SU-DHL-6 (cell line): ENCODE measurements at regions not wholly inside any gene's neighbourhood (a gene's known extent, or its start where the extent isn't known, plus 50 kb on each side); places are given as distances from the start of the nearest gene placed in this dataset.
"Not testable (repeated sequence)": the region's sequence is repeated elsewhere in the genome, so short reads cannot be mapped to it uniquely, and the experiment has no call there.

Experiments used
- H2AFZ ChIP-seq: fragments of 200-600 bp; sonication (generic); 2 replicates; pipeline ENCODE4 v1.6.1; 2014; ENCODE audit warnings: low read depth, mild to moderate bottlenecking, moderate library complexity, mixed read lengths, antibody characterized with exemption, low read length; ENCODE audit not compliant: severe bottlenecking
- H3F3A ChIP-seq: fragments of 200-600 bp; shearing (Covaris generic); 2 replicates; pipeline ENCODE4 v1.6.0; 2016; ENCODE audit warnings: antibody characterized with exemption, mild to moderate bottlenecking; ENCODE audit not compliant: insufficient read depth
- H3K27ac ChIP-seq: fragments of 200-600 bp; sonication (generic); 2 replicates; pipeline ENCODE4 v1.5.1; 2016; ENCODE audit warnings: low read depth, mild to moderate bottlenecking, low read length, moderate library complexity, mixed read lengths
- H3K27me3 ChIP-seq: fragments of 200-600 bp; sonication (generic), shearing (Covaris generic); 2 replicates; pipeline ENCODE4 v1.6.0; 2014; ENCODE audit warnings: mild to moderate bottlenecking, low read length
- H3K36me3 ChIP-seq: fragments of 200-600 bp; sonication (generic); 2 replicates; pipeline ENCODE4 v1.6.1; 2014; ENCODE audit warnings: mild to moderate bottlenecking, low read length, mixed read lengths
- H3K4me2 ChIP-seq: fragments of 300-600, 200-600 bp; shearing (Covaris generic), sonication (generic); 2 replicates; pipeline ENCODE4 v1.6.0; 2014; ENCODE audit warnings: low read length, low read depth, mild to moderate bottlenecking; ENCODE audit not compliant: poor library complexity, severe bottlenecking
- H3K4me3 ChIP-seq: fragments of 200-600 bp; sonication (generic); 2 replicates; pipeline ENCODE4 v1.5.1; 2014; ENCODE audit warnings: antibody characterized with exemption, low read length, mild to moderate bottlenecking, mixed read lengths; ENCODE audit not compliant: insufficient read depth, poor library complexity, severe bottlenecking
- H3K79me2 ChIP-seq: fragments of 200-600 bp; sonication (generic); 2 replicates; pipeline ENCODE4 v1.6.1; 2014; ENCODE audit warnings: mild to moderate bottlenecking, low read length, moderate library complexity; ENCODE audit not compliant: insufficient read depth
- H3K9ac ChIP-seq: fragments of 200-600 bp; sonication (generic); 2 replicates; pipeline ENCODE4 v1.7.0; 2014; ENCODE audit warnings: mild to moderate bottlenecking, low read length
- H3K9me2 ChIP-seq: fragments of 200-600 bp; sonication (generic); replicated peaks from 2 replicates; pipeline ENCODE4 v1.6.1; 2014; ENCODE audit warnings: low read length; ENCODE audit not compliant: insufficient read depth
- H3K9me3 ChIP-seq: fragments of 200-600 bp; sonication (generic); 2 replicates; pipeline ENCODE4 v1.6.1; 2014; ENCODE audit warnings: low read length, mixed read lengths; ENCODE audit not compliant: insufficient read depth
- H4K20me1 ChIP-seq: fragments of 200-600 bp; sonication (generic); 2 replicates; pipeline ENCODE4 v1.6.1; 2014; ENCODE audit warnings: low read depth, mild to moderate bottlenecking, antibody characterized with exemption, low read length, moderate library complexity, mixed read lengths
- CTCF ChIP-seq: fragments of 200-600 bp; sonication (generic); IDR thresholded peaks from one replicate; pipeline ENCODE4 v1.5.1; 2017; ENCODE audit warnings: antibody characterized with exemption, mild to moderate bottlenecking, low read length, moderate library complexity; ENCODE audit not compliant: insufficient read depth, poor library complexity, severe bottlenecking
- EZH2phosphoT487 ChIP-seq: fragments of 200-600 bp; sonication (generic), shearing (Covaris generic); conservative IDR thresholded peaks from 2 replicates; pipeline ENCODE4 v1.6.1; 2018; ENCODE audit warnings: mild to moderate bottlenecking, antibody characterized with exemption, low read length, moderate library complexity, mixed read lengths

- Histone ChIP-seq H3K79me2 (no peaks in the 10 kb centered on the region), H2AFZ (no peak overlapping the region), H3K9me3 (no peaks in the 10 kb centered on the region), H3K27me3 (no peaks in the 10 kb centered on the region), H3F3A (no peaks in the 10 kb centered on the region), H4K20me1 (no peaks in the 10 kb centered on the region), H3K4me3 (no peak overlapping the region), H3K4me2 (no peak overlapping the region), H3K27ac (no peak overlapping the region), H3K9ac (no peak overlapping the region), H3K9me2 (no peaks in the 10 kb centered on the region), H3K36me3 (no peaks in the 10 kb centered on the region)
- no peak for TF ChIP-seq EZH2phosphoT487
- no peak for TF ChIP-seq CTCF
Observed at GRCh38 chr5:104080646-104081175, 518.1 kb upstream of the NUDT12 start.

GRCh38 chr5:104079861-104080645, 517.5 kb upstream of the NUDT12 start:
- H3K36me3 ChIP-seq, H3K9me3 ChIP-seq, H3K79me2 ChIP-seq, H3K27me3 ChIP-seq, H3K27ac ChIP-seq, H4K20me1 ChIP-seq, H3K4me2 ChIP-seq, H3F3A ChIP-seq, H3K4me3 ChIP-seq, H3K9me2 ChIP-seq, H2AFZ ChIP-seq, H3K9ac ChIP-seq: not testable (repeated sequence)

GRCh38 chr5:104071887-104072286, 509.3 kb upstream of the NUDT12 start:
- H3K79me2 ChIP-seq = no peaks in the 10 kb centered on the region
- no peak overlapping the region for H3K4me3 ChIP-seq
- no peak overlapping the region for H3K27ac ChIP-seq
- no peak for TF ChIP-seq CTCF
- no peak for TF ChIP-seq EZH2phosphoT487
- no peak overlapping the region for H3K4me2 ChIP-seq
- H3K36me3 ChIP-seq = no peaks in the 10 kb centered on the region
- no peaks in the 10 kb centered on the region for H3K9me3 ChIP-seq
- no peaks in the 10 kb centered on the region for H3F3A ChIP-seq
- H3K9ac ChIP-seq = no peak overlapping the region
- no peaks in the 10 kb centered on the region for H3K27me3 ChIP-seq
- H2AFZ ChIP-seq = no peak overlapping the region
- H4K20me1 ChIP-seq = no peaks in the 10 kb centered on the region
- H3K9me2 ChIP-seq = no peaks in the 10 kb centered on the region

GRCh38 chr5:104062621-104063377, 500.2 kb upstream of the NUDT12 start:
- Histone ChIP-seq H3K79me2 (no peaks in the 10 kb centered on the region), H3K27me3 (no peaks in the 10 kb centered on the region), H3K9me3 (no peaks in the 10 kb centered on the region), H3K36me3 (no peaks in the 10 kb centered on the region), H3K27ac (no peak overlapping the region), H2AFZ (no peak overlapping the region), H3K9me2 (no peaks in the 10 kb centered on the region), H3K9ac (no peak overlapping the region), H4K20me1 (no peaks in the 10 kb centered on the region), H3K4me3 (no peak overlapping the region), H3K4me2 (no peak overlapping the region), H3F3A (no peaks in the 10 kb centered on the region)
- TF ChIP-seq EZH2phosphoT487 (no peak), CTCF (no peak)
